ENCODE measurements at regions not wholly inside any gene's neighbourhood (a gene's known extent, or its start where the extent isn't known, plus 50 kb on each side); places are given as distances from the start of the nearest gene placed in this dataset.

DNA sequence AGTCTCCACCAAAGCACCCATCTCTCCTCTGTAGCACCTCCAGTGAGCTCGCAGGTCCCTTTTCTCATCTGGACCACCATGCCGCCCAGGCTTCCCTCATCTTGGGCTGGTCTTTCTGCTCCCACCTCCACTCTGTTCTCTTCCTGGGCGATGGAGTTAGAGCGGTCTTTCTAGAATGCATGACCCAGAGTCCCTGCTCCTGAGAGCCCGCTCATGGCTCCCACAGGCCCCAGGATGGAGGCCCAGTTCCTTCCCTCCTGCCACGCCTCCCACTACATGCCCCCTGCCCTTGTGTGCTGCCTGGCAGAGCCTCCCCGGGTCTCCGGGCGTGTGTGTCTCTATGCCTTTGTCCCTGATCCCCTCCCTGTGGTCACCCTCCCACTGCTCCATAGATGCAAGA lies 100.7 kb upstream of the RTL1 start:
- no peaks in the 10 kb centered on the region for H3K27me3 ChIP-seq (ENCODE audit: control insufficient read depth in 2 of 2, insufficient read depth in 2 of 2, low read length in 2 of 2)
- TF ChIP-seq MYC (IDR thresholded peaks at IDR 0.05; ENCODE audit: low read depth, low read length) (no peak), POLR2AphosphoS5 (IDR thresholded peaks at IDR 0.05; ENCODE audit: insufficient read depth, low read depth, low read length) (no peak), POLR2A (IDR thresholded peaks at IDR 0.05; ENCODE audit: low read depth, low read length) (no peak), EZH2 (IDR thresholded peaks at IDR 0.05; ENCODE audit: borderline replicate concordance, low read depth, low read length, severe bottlenecking) (no peak), GATA2 (IDR thresholded peaks at IDR 0.05; ENCODE audit: insufficient read depth, insufficient read length, low read depth, low read length) (no peak), FOS (IDR thresholded peaks at IDR 0.05; ENCODE audit: borderline replicate concordance, insufficient read depth, low read length) (no peak), JUN (IDR thresholded peaks at IDR 0.05; ENCODE audit: borderline replicate concordance, insufficient read depth, insufficient read length, low read depth) (no peak)
- TF ChIP-seq, protein P1, sequence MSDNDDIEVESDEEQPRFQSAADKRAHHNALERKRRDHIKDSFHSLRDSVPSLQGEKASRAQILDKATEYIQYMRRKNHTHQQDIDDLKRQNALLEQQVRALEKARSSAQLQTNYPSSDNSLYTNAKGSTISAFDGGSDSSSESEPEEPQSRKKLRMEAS (IDR thresholded peaks at IDR 0.05; ENCODE audit: insufficient read depth, insufficient read length) = no peak
- TF ChIP-seq, protein P2, sequence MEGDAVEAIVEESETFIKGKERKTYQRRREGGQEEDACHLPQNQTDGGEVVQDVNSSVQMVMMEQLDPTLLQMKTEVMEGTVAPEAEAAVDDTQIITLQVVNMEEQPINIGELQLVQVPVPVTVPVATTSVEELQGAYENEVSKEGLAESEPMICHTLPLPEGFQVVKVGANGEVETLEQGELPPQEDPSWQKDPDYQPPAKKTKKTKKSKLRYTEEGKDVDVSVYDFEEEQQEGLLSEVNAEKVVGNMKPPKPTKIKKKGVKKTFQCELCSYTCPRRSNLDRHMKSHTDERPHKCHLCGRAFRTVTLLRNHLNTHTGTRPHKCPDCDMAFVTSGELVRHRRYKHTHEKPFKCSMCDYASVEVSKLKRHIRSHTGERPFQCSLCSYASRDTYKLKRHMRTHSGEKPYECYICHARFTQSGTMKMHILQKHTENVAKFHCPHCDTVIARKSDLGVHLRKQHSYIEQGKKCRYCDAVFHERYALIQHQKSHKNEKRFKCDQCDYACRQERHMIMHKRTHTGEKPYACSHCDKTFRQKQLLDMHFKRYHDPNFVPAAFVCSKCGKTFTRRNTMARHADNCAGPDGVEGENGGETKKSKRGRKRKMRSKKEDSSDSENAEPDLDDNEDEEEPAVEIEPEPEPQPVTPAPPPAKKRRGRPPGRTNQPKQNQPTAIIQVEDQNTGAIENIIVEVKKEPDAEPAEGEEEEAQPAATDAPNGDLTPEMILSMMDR (IDR thresholded peaks at IDR 0.05; ENCODE audit: extremely low read depth in 1 of 2, insufficient read depth in 1 of 2, low read depth in 1 of 2, low read length in 2 of 2) = no peak
- ChIA-PET CTCF (no interaction called here), POLR2A (no interaction called here)
- no peaks in the 10 kb centered on the region for H3K9me1 ChIP-seq (replicated peaks; ENCODE audit: control insufficient read depth, extremely low read depth, insufficient read depth, low read length)
- H3K27ac ChIP-seq (ENCODE audit: insufficient read depth, low read depth, low read length) = no peak overlapping the region
- H3K9ac ChIP-seq (replicated peaks; ENCODE audit: extremely low read depth, insufficient read depth, low read length) = no peak overlapping the region
- H3K79me2 ChIP-seq (ENCODE audit: control insufficient read depth, insufficient read depth, low read length) = no peaks in the 10 kb centered on the region
- dilution Hi-C loops (cut with MboI; ENCODE audit: extremely low pct_ligation_motif_present, low sequenced_read_pairs) = no loop called here
- no peak overlapping the region for H3K4me2 ChIP-seq (ENCODE audit: insufficient read depth, low read length)
- no peaks in the 10 kb centered on the region for H3K4me1 ChIP-seq (ENCODE audit: control insufficient read depth, extremely low read depth, insufficient read depth, low read length)
- BruUV-seq (replicated peaks) = no TSS peak
- intact Hi-C loops (cut with micrococcal nuclease) = no loop called here
- H3K36me3 ChIP-seq (ENCODE audit: control insufficient read depth in 2 of 2, extremely low read depth in 1 of 2, insufficient read depth in 2 of 2, low read length in 2 of 2) = peaks cover 0 to 5% of the 10 kb centered on the region in 2 experiments
- no peak overlapping the region for H2AFZ ChIP-seq (ENCODE audit: low read depth, low read length)
- no peaks in the 10 kb centered on the region for H4K20me1 ChIP-seq (replicated peaks; ENCODE audit: control insufficient read depth, extremely low read depth, insufficient read depth, low read length)
- no peak overlapping the region for H3K4me3 ChIP-seq (replicated peaks in 1 of 3; ENCODE audit: insufficient read depth in 1 of 3, low read depth in 1 of 3, low read length in 3 of 3)
- no peaks in the 10 kb centered on the region for H3K9me3 ChIP-seq (replicated peaks; ENCODE audit: control insufficient read depth, insufficient read depth, low read length)
- no peak for FAIRE-seq
- no peak for DNase-seq (ENCODE audit: low read depth, low spot score)

Measured in endothelial cell of umbilical vein (primary cell).